ENCODE measurements at regions not wholly inside any gene's neighbourhood (a gene's known extent, or its start where the extent isn't known, plus 50 kb on each side); places are given as distances from the start of the nearest gene placed in this dataset.

DNA sequence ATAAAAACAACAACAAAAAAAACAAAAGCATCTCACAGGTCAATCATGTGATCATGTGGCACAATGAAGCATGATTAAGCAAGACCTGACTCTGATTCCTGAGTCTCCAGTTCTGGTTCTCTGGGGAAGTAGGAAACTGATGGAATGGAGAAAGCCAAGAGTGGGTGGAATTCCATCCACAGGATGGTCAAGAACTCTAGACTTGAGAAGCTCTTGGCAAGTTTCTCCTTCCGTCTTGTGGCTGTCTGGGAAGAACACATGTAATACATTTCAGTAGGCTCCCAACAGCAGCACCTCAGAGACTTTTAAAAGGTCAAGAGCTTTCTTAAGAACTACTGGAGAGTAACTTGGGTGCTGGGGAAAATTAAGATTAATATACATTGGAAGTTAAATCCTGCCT is 78.6 kb upstream of the TSHZ3 start:
- ATAC-seq (replicated peaks): no peak
- no peak overlapping the region for H3K4me3 Mint-ChIP-seq

DNA sequence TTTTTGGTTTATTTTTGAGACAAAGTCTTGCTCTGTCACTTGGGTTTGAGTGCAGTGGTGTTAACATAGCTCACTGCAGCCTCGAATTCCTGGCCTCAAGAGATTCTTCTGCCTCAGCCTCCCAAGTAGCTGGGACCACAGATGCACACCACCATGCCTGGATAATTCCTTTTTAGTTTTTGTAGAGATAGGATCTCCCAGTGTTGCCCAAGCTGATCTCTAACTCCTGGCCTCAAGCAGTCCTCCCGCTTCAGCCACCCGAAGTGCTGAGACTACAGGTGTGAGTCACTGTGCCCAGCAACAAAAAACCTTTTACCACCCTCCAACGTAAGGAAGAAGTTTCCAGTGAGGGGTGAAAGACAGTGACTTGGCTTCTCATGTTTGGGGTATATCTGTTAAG is 81.1 kb upstream of the TSHZ3 start:
- H3K4me3 Mint-ChIP-seq: no peak overlapping the region
- peaks cover 33 to 62% of the 10 kb centered on the region in 2 donors for H3K27me3 Mint-ChIP-seq
- peaks cover 0 to 4% of the 10 kb centered on the region in 2 donors for H3K9me3 Mint-ChIP-seq
- ATAC-seq (replicated peaks) (no peak), DNase-seq (no peak)
- no peak overlapping the region for H3K27ac Mint-ChIP-seq
- no peaks in the 10 kb centered on the region for H3K4me1 Mint-ChIP-seq (ENCODE audit: low read depth in 2 of 2)
- no peaks in the 10 kb centered on the region for H3K36me3 Mint-ChIP-seq (ENCODE audit: insufficient read depth)

More for the DNA sequence above, 78.6 kb upstream of the TSHZ3 start:
- H3K9me3 Mint-ChIP-seq: no peaks in the 10 kb centered on the region
- H3K27ac Mint-ChIP-seq: no peak overlapping the region
- no peak for DNase-seq
- no peaks in the 10 kb centered on the region for H3K4me1 Mint-ChIP-seq (ENCODE audit: low read depth in 2 of 2)
- H3K36me3 Mint-ChIP-seq (ENCODE audit: insufficient read depth): no peaks in the 10 kb centered on the region
- peaks cover 42 to 74% of the 10 kb centered on the region in 2 donors for H3K27me3 Mint-ChIP-seq

GRCh38 chr19:31432201-31432810 is 83.1 kb upstream of the TSHZ3 start:
- Mint-ChIP-seq H3K4me1 (ENCODE audit: low read depth in 2 of 2) (no peaks in the 10 kb centered on the region), H3K4me3 (no peak overlapping the region), H3K9me3 (peaks cover 0 to 4% of the 10 kb centered on the region in 2 donors), H3K27me3 (peaks cover 35 to 60% of the 10 kb centered on the region in 2 donors), H3K27ac (no peak overlapping the region), H3K36me3 (ENCODE audit: insufficient read depth) (no peaks in the 10 kb centered on the region)
- ATAC-seq (replicated peaks) (no peak), DNase-seq (no peak)

DNA sequence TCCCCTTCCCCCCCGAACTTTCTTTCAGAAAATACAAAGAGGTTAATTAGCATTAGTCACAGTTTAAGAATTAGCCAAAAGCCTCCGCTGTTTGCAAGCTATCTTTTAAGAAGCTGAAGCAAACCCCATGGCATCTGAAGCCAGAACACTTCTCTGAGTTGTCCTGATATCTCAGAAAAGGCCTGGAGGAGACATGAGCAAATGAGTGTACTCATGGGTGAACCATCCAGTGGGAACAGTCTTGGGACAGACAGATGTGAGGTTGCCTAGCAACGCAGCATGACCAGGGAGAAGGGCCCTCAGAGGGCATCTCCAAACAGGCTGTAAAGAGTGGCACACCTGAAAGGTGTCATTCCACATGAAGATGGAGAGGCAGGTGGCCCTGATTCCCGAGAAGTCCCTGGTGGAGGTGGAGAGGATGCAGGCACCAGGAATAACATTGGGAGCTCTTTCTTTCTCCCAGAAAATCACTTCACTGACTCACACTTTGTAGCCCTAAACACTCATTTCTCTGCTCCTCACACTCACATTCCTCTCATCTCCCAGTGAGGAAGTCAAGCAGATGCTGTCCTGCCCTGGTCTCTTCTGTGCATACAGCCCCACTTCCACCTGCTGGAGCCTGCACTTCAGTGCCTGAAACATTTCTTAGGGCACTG is 87.0 kb upstream of the TSHZ3 start:
- no peak for ATAC-seq (replicated peaks)
- no peak overlapping the region for H3K27ac Mint-ChIP-seq
- no peak for DNase-seq
- no peaks in the 10 kb centered on the region for H3K4me1 Mint-ChIP-seq (ENCODE audit: low read depth in 2 of 2)
- no peaks in the 10 kb centered on the region for H3K36me3 Mint-ChIP-seq (ENCODE audit: insufficient read depth)
- no peak overlapping the region for H3K4me3 Mint-ChIP-seq
- H3K27me3 Mint-ChIP-seq: peaks cover 55 to 77% of the 10 kb centered on the region in 2 donors
- peaks cover 0 to 4% of the 10 kb centered on the region in 2 donors for H3K9me3 Mint-ChIP-seq

- H3K4me1 Mint-ChIP-seq (ENCODE audit: low read depth in 2 of 2): no peaks in the 10 kb centered on the region
- H3K27me3 Mint-ChIP-seq: peaks cover 45 to 62% of the 10 kb centered on the region in 2 donors
- ATAC-seq (replicated peaks): no peak
- DNase-seq: no peak
- no peak overlapping the region for H3K27ac Mint-ChIP-seq
- H3K36me3 Mint-ChIP-seq (ENCODE audit: insufficient read depth): no peaks in the 10 kb centered on the region
- no peak overlapping the region for H3K4me3 Mint-ChIP-seq
- H3K9me3 Mint-ChIP-seq: peaks cover 0 to 4% of the 10 kb centered on the region in 2 donors
Observed at GRCh38 chr19:31438401-31439269, 89.4 kb upstream of the TSHZ3 start.

GRCh38 chr19:31439270-31439573 is 90.0 kb upstream of the TSHZ3 start:
- no peaks in the 10 kb centered on the region for H3K4me1 Mint-ChIP-seq (ENCODE audit: low read depth in 2 of 2)
- H3K27ac Mint-ChIP-seq: no peak overlapping the region
- H3K9me3 Mint-ChIP-seq: peaks cover 0 to 4% of the 10 kb centered on the region in 2 donors
- H3K36me3 Mint-ChIP-seq (ENCODE audit: insufficient read depth): no peaks in the 10 kb centered on the region
- ATAC-seq (replicated peaks) (no peak), DNase-seq (no peak)
- no peak overlapping the region for H3K4me3 Mint-ChIP-seq
- H3K27me3 Mint-ChIP-seq: peaks cover 45 to 60% of the 10 kb centered on the region in 2 donors

GRCh38 chr19:31444931-31445330 is 95.7 kb upstream of the TSHZ3 start:
- DNase-seq (no peak), ATAC-seq (replicated peaks) (no peak)
- H3K27me3 Mint-ChIP-seq: peaks cover 15 to 32% of the 10 kb centered on the region in 2 donors
- H3K9me3 Mint-ChIP-seq: peaks cover 0 to 2% of the 10 kb centered on the region in 2 donors
- no peaks in the 10 kb centered on the region for H3K36me3 Mint-ChIP-seq (ENCODE audit: insufficient read depth)
- H3K4me1 Mint-ChIP-seq (ENCODE audit: low read depth in 2 of 2): no peaks in the 10 kb centered on the region
- no peak overlapping the region for H3K4me3 Mint-ChIP-seq
- no peak overlapping the region for H3K27ac Mint-ChIP-seq

DNA sequence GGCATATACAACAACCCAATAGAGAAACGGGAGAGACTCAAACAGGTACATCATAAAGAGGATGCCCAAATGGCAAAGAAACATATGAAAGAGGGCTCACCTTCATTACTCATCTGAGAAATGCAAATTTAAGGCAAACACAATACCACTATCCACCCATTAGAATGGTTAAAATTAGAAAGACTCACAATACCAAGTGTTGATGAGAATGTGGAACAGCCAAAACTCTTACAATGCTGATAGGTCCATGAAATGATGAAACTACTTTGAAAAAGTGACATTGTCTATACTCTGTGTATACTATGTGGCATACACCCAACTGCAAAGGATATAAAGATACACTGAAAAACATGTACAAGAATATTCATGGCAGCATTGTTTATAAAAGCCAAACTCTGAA is 96.2 kb upstream of the TSHZ3 start:
- ATAC-seq (replicated peaks): no peak

GRCh38 chr19:31448221-31448657 is 99.0 kb upstream of the TSHZ3 start:
- DNase-seq (no peak), ATAC-seq (replicated peaks) (no peak)
- H3K4me3 Mint-ChIP-seq: no peak overlapping the region
- H3K4me1 Mint-ChIP-seq (ENCODE audit: low read depth in 2 of 2): no peaks in the 10 kb centered on the region
- H3K27me3 Mint-ChIP-seq: peaks cover 8 to 22% of the 10 kb centered on the region in 2 donors
- no peak overlapping the region for H3K27ac Mint-ChIP-seq
- H3K36me3 Mint-ChIP-seq (ENCODE audit: insufficient read depth): no peaks in the 10 kb centered on the region
- H3K9me3 Mint-ChIP-seq: peaks cover 0 to 2% of the 10 kb centered on the region in 2 donors

More for the DNA sequence above, 96.2 kb upstream of the TSHZ3 start:
- Mint-ChIP-seq H3K27me3 (peaks cover 19 to 33% of the 10 kb centered on the region in 2 donors), H3K27ac (no peak overlapping the region), H3K4me3 (no peak overlapping the region), H3K4me1 (ENCODE audit: low read depth in 2 of 2) (no peaks in the 10 kb centered on the region), H3K36me3 (ENCODE audit: insufficient read depth) (no peaks in the 10 kb centered on the region), H3K9me3 (peaks cover 0 to 2% of the 10 kb centered on the region in 2 donors)
- DNase-seq: no peak

DNA sequence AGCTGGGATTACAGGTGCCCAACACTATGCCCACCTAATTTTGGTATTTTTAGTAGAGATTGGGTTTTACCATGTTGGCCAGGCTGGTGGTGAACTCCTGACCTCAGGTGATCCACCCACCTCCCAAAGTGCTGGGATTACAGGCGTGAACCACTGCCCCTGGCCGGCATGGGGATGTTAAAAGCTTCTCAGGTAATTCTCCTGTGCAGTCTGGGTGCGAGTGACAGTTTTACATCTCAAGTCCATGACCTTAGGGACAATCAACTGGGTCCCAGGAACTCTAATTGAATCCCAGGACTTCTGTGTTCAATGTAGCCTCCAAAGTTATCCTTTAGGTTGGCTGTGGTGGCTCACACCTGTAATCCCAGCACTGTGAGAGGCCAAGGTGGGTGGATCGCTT is 100.1 kb upstream of the TSHZ3 start:
- ATAC-seq (replicated peaks) (no peak), DNase-seq (no peak)
- Mint-ChIP-seq H3K27ac (no peak overlapping the region), H3K4me3 (no peak overlapping the region), H3K9me3 (peaks cover 0 to 2% of the 10 kb centered on the region in 2 donors), H3K36me3 (ENCODE audit: insufficient read depth) (no peaks in the 10 kb centered on the region), H3K4me1 (ENCODE audit: low read depth in 2 of 2) (no peaks in the 10 kb centered on the region), H3K27me3 (peaks cover 8 to 22% of the 10 kb centered on the region in 2 donors)

DNA sequence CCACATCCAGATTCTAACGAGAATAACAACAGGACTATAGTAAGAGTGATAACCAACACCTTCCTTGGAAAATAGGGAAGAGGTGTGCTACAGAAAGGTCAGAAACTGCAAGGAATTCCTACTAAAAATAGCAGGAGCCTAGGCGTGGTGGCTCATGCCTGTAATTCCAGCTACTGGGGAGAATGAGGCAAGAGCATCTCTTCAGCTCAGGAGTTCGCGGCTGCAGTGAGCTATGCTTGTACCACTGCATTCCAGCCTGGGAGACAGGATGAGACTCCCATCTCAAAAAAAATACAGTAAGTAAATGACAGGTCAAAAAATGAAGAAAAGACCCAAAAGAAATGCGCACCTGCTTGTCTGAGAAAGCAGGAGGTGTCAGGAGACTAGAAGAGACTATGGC is 101.5 kb upstream of the TSHZ3 start:
- H3K27ac Mint-ChIP-seq: no peak overlapping the region
- H3K27me3 Mint-ChIP-seq: peaks cover 8 to 22% of the 10 kb centered on the region in 2 donors
- DNase-seq: no peak

DNA sequence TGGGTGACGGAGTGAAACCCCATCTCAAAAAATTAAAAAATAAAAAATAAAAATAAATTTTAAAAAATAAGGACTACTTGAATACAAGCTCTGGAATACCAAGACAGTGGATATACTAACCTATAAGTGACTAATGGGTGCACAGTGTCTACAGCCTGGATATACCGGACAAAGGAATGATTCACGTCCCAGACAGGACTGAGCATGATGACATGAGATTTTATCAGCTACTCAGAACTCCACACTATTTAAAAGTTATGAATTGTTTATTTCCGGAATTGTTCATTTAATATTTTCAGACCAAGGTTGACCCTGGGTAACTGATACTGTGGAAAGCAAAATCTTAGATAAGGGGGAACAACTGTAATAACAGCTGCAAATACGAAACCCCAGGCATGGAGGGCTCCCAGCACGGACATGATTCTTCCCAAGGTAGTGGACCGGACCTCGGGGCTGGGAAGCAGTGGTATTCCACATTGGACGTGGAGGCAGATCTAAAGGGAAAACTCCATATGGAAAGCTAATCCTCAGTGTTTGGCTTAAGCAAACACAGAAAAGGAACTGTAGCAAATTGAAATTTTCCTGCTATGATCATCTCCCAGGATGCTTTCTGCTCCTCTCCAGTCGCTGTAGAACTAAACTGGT is 102.6 kb upstream of the TSHZ3 start:
- no peak for ATAC-seq (replicated peaks)
- H3K4me3 Mint-ChIP-seq: no peak overlapping the region
- H3K27me3 Mint-ChIP-seq: peaks cover 8 to 22% of the 10 kb centered on the region in 2 donors
- DNase-seq: no peak
- no peaks in the 10 kb centered on the region for H3K4me1 Mint-ChIP-seq (ENCODE audit: low read depth in 2 of 2)
- no peak overlapping the region for H3K27ac Mint-ChIP-seq
- no peaks in the 10 kb centered on the region for H3K36me3 Mint-ChIP-seq (ENCODE audit: insufficient read depth)
- no peaks in the 10 kb centered on the region for H3K9me3 Mint-ChIP-seq

More for the DNA sequence above, 101.5 kb upstream of the TSHZ3 start:
- ATAC-seq (replicated peaks): no peak
- H3K9me3 Mint-ChIP-seq: no peaks in the 10 kb centered on the region
- H3K4me3 Mint-ChIP-seq: no peak overlapping the region
- H3K4me1 Mint-ChIP-seq (ENCODE audit: low read depth in 2 of 2): no peaks in the 10 kb centered on the region
- H3K36me3 Mint-ChIP-seq (ENCODE audit: insufficient read depth): no peaks in the 10 kb centered on the region

GRCh38 chr19:31459430-31459829 is 110.2 kb upstream of the TSHZ3 start:
- DNase-seq (no peak), ATAC-seq (replicated peaks) (no peak)
- Mint-ChIP-seq H3K9me3 (no peaks in the 10 kb centered on the region), H3K4me3 (no peak overlapping the region), H3K36me3 (ENCODE audit: insufficient read depth) (no peaks in the 10 kb centered on the region), H3K4me1 (ENCODE audit: low read depth in 2 of 2) (no peaks in the 10 kb centered on the region), H3K27me3 (peaks cover 0 to 10% of the 10 kb centered on the region in 2 donors), H3K27ac (no peak overlapping the region)

Measured in effector memory CD8-positive, alpha-beta T cell (primary cell).